HFFc6 (cell line): ENCODE measurements at regions not wholly inside any gene's neighbourhood (a gene's known extent, or its start where the extent isn't known, plus 50 kb on each side); places are given as distances from the start of the nearest gene placed in this dataset.
A peak's percentile ranks its signal among the peaks of the same experiment; 100 is the strongest.

Experiments
- DNase-seq: peaks from one replicate; pipeline ENCODE4 v3.0.0-alpha.2; 2018
- H3K27ac Mint-ChIP-seq: 2 replicates; pipeline ENCODE4 v1.8.0; 2020; ENCODE audit warnings: mild to moderate bottlenecking, mixed read lengths
- H3K27me3 Mint-ChIP-seq: 2 replicates; pipeline ENCODE4 v1.8.0; 2021; ENCODE audit warnings: mild to moderate bottlenecking, moderate library complexity, mixed read lengths; ENCODE audit not compliant: insufficient read depth
- H3K36me3 Mint-ChIP-seq: 2 replicates; pipeline ENCODE4 v1.8.0; 2021; ENCODE audit warnings: low read depth, mixed read lengths
- H3K4me1 Mint-ChIP-seq: 2 replicates; pipeline ENCODE4 v1.8.0; 2020; ENCODE audit warnings: low read depth, mixed read lengths
- H3K4me3 Mint-ChIP-seq: 2 replicates; pipeline ENCODE4 v1.8.0; 2020; ENCODE audit warnings: mild to moderate bottlenecking, moderate library complexity, mixed read lengths
- H3K9me3 Mint-ChIP-seq: 2 replicates; pipeline ENCODE4 v1.8.0; 2020; ENCODE audit warnings: mild to moderate bottlenecking, mixed read lengths
- CTCF ChIP-seq: fragments of 200-600 bp; sonication (generic); IDR thresholded peaks from 2 replicates; pipeline ENCODE4 v1.5.0; 2021; ENCODE audit warnings: antibody characterized with exemption, mild to moderate bottlenecking

DNA sequence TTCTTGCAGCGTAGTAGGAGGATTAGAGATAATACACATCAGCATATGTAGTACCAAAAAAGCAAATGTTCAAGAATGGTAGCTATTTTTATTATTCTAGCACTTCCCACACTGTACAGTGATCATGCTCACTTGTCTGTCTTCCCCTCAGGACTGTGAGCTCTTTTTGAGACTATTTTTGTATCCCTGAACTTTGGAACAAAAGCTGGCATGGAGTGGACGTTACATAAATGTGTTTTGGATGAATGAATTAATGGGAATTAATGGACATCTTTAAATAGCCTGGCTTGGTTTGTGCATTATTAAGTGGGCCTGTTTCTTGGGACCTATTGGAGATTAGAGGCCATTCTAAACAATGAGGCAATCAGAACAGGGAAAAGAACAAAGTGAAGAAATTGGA is 243.7 kb downstream of the CD83 start:
- Mint-ChIP-seq H3K27me3 (peaks cover 13% of the 10 kb centered on the region), H3K4me1 (no peaks in the 10 kb centered on the region), H3K9me3 (no peaks in the 10 kb centered on the region), H3K4me3 (no peak overlapping the region), H3K36me3 (no peaks in the 10 kb centered on the region), H3K27ac (no peak overlapping the region)
- no peak for DNase-seq
- TF ChIP-seq CTCF, result no peak

DNA sequence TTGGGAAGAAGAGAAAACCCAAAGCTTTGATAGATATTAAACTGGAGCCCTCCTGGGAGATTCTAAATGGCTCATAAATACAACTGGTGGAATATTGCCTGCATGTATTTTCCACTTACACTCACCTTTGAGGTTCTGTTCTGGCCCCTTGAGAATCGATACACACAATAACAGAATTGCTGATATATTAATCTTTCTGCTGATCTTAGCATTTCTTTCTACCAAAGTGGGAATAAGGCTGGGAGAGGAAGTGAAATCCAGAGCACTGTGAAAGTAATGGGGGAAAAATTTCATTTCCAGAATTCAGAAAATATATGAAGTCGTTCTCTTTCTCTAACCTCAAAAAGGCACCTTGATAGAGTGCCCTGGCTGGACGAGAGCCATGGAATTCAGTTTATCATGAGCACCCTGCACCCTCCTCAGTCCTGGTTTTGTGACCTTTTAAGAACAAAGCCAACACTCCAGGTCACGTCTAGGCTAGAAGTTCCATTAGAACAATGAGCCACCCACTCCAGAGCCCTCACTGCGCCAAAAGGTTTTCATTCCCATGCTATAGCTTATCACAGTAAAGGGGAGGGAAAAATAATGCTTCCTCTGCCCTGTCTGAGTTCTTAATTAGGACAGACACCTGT is 244.5 kb downstream of the CD83 start:
- H3K27ac Mint-ChIP-seq, result no peak overlapping the region
- H3K36me3 Mint-ChIP-seq, result no peaks in the 10 kb centered on the region
- H3K4me1 Mint-ChIP-seq, result no peaks in the 10 kb centered on the region
- H3K9me3 Mint-ChIP-seq, result no peaks in the 10 kb centered on the region
- peaks cover 13% of the 10 kb centered on the region for H3K27me3 Mint-ChIP-seq
- no peak for TF ChIP-seq CTCF
- no peak overlapping the region for H3K4me3 Mint-ChIP-seq
- no peak for DNase-seq

- TF ChIP-seq CTCF, result no peak
- Mint-ChIP-seq H3K27me3 (peaks cover 15% of the 10 kb centered on the region), H3K27ac (no peak overlapping the region), H3K36me3 (no peaks in the 10 kb centered on the region), H3K4me3 (no peak overlapping the region), H3K4me1 (no peaks in the 10 kb centered on the region), H3K9me3 (no peaks in the 10 kb centered on the region)
- DNase-seq, result no peak
These were observed 246.8 kb downstream of the CD83 start for GRCh38 chr6:14364370-14364769.

- TF ChIP-seq CTCF, result no peak
- peaks cover 15% of the 10 kb centered on the region for H3K27me3 Mint-ChIP-seq
- no peak overlapping the region for H3K4me3 Mint-ChIP-seq
- peak; percentile 12 for DNase-seq
- no peaks in the 10 kb centered on the region for H3K36me3 Mint-ChIP-seq
- no peak overlapping the region for H3K27ac Mint-ChIP-seq
- no peaks in the 10 kb centered on the region for H3K4me1 Mint-ChIP-seq
- H3K9me3 Mint-ChIP-seq, result no peaks in the 10 kb centered on the region
These were observed 247.8 kb downstream of the CD83 start for GRCh38 chr6:14365393-14365792.

DNA sequence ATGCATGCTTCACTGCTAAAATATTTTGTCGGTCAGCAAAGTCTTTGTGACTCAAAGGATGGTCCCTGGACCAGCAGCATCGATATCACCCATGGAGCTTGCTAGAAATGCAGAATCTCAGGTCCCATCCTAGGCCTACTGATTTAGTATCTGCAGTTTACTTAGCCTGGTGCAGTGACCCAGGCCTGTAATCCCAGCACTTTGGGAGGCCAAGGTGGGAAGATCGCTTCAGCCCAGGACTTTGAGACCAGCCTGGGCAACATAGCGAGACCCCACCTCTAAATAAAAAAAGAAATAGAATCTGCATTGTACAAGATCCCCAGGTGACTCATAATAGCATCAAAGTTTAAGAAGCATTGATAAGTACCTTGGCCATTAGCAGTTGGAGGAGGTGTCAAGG is 248.7 kb downstream of the CD83 start:
- Mint-ChIP-seq H3K27ac (no peak overlapping the region), H3K27me3 (peaks cover 11% of the 10 kb centered on the region), H3K4me3 (no peak overlapping the region), H3K9me3 (no peaks in the 10 kb centered on the region), H3K36me3 (no peaks in the 10 kb centered on the region), H3K4me1 (no peaks in the 10 kb centered on the region)
- no peak for DNase-seq
- TF ChIP-seq CTCF, result no peak

- Mint-ChIP-seq H3K36me3 (no peaks in the 10 kb centered on the region), H3K27ac (no peak overlapping the region), H3K4me1 (no peaks in the 10 kb centered on the region), H3K9me3 (no peaks in the 10 kb centered on the region), H3K4me3 (no peak overlapping the region), H3K27me3 (peaks cover 8% of the 10 kb centered on the region)
- DNase-seq, result no peak
- no peak for TF ChIP-seq CTCF
These were observed 249.3 kb downstream of the CD83 start for GRCh38 chr6:14366872-14367271.
